Cardiac fibroblast (primary cell): ENCODE measurements at regions not wholly inside any gene's neighbourhood (a gene's known extent, or its start where the extent isn't known, plus 50 kb on each side); places are given as distances from the start of the nearest gene placed in this dataset.

Experiments used
- DNase-seq, 2 donors: peaks; one replicate each; pipeline versions ENCODE4 v3.0.0 to v3.0.0-alpha.2; 2010; ENCODE audit warnings: low read depth in 2 of 2
- H3K4me3 ChIP-seq, 2 donors: replicated peaks in 1 of 2; 1 replicate in 1 of 2; 2 replicates in 1 of 2; pipeline ENCODE4 v1.5.1; 2011; ENCODE audit warnings: low read depth in 2 of 2, low read length in 2 of 2, mild to moderate bottlenecking in 2 of 2, moderate library complexity in 1 of 2
- TF ChIP-seq, protein P1 (sequence below): IDR thresholded peaks from one replicate; pipeline ENCODE4 v1.5.1; 2011; ENCODE audit warnings: low read depth, mild to moderate bottlenecking, low read length, inconsistent platforms

DNA sequence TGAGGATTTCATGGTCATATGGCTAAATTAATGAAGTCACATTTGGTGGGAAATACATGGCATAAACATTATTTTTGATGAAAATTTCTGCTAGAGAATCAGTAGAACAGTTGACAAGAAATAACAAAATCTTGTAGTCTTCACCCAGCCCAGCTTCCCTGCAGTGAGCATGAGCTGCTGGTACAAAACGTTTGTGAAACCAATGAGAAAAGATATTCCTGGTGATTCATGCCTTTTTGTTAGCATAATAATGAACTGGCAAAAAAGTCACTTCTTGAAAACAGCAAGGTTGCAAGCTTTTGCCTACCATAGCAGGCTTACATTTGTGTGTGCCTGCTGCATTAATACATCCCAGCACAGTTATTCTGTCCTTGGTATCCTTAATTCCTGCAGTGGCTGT, 475.9 kb upstream of the HTR2A start:
- no peak for DNase-seq
- no peak overlapping the region for H3K4me3 ChIP-seq
- TF ChIP-seq, protein P1, sequence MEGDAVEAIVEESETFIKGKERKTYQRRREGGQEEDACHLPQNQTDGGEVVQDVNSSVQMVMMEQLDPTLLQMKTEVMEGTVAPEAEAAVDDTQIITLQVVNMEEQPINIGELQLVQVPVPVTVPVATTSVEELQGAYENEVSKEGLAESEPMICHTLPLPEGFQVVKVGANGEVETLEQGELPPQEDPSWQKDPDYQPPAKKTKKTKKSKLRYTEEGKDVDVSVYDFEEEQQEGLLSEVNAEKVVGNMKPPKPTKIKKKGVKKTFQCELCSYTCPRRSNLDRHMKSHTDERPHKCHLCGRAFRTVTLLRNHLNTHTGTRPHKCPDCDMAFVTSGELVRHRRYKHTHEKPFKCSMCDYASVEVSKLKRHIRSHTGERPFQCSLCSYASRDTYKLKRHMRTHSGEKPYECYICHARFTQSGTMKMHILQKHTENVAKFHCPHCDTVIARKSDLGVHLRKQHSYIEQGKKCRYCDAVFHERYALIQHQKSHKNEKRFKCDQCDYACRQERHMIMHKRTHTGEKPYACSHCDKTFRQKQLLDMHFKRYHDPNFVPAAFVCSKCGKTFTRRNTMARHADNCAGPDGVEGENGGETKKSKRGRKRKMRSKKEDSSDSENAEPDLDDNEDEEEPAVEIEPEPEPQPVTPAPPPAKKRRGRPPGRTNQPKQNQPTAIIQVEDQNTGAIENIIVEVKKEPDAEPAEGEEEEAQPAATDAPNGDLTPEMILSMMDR = no peak

DNA sequence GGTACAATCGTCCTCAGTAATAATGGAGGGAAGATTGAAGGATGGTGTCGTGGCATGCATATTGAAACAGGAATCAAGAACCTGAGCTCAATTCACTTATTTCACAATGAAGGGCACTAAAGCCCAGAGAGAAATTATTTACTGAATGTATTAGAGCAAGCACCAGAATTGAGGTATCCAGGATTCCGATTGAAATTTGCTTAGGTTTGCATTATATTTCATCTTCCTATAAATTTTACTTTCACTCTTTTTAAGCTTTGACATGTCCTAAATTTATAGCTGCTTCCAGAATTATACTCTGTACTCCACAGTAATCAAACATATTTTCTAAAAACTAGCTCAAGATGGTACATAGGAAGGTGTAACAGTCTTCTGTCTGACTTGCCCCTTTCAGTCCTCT, 454.9 kb upstream of the HTR2A start:
- TF ChIP-seq, protein P1 = no peak
- no peak overlapping the region for H3K4me3 ChIP-seq

DNA sequence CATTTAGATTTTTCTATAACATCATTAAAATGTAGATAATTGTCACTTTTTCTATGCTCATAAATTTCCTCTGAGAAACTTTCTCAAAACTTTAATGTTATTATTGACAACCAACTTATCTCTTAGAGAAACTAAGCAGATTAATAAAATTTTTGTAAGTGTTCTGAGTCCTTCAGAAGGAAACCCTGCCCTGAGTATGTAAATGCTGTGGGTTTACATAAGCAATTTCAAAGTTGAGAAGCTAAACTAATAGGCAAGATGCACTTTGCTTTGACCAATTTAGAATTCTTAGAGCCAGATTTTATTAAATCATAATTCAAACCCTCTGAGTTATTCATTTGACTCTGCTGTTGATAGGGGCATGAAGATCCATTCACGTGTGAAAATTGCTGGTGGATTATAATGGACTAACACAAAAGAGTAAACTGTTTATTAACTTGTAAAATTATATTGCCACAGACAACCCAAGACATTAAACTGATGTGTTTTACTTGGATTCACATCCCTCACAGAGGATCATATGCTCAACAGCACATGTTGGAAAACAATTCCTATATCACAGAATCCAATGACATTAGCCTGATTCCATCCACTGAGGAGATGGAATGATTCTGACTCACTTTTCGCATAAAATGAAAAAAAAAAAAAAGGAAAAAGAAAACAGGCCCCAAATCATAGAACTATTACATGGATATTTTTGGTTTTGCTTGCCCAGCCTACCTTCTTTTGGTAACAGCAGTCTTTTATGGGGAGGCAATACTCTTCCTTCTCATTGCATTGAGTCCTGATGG, 453.7 kb upstream of the HTR2A start:
- no peak overlapping the region for H3K4me3 ChIP-seq
- DNase-seq = no peak
- TF ChIP-seq, protein P1 = no peak

More for the DNA sequence above, 454.9 kb upstream of the HTR2A start:
- no peak for DNase-seq

DNA sequence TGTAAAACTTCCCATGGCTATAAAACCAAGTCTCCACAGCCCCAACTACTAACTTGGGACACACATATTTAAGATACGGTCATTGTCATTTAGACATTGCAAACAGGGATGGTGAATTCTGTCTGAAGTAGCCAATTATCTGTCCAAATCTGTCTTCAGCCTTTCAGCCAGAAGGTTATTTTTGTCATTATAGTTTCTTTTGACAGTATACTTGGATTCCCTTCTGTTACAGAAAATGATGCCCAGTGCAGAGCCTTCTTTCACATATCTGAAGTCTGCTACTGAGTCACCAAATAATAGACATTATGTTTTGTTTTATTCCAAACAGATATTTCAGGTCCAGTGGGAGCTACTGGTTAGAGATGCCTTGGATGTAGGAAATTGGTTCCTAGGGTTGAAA, 452.4 kb upstream of the HTR2A start:
- TF ChIP-seq, protein P1 = no peak
- no peak for DNase-seq
- no peak overlapping the region for H3K4me3 ChIP-seq

DNA sequence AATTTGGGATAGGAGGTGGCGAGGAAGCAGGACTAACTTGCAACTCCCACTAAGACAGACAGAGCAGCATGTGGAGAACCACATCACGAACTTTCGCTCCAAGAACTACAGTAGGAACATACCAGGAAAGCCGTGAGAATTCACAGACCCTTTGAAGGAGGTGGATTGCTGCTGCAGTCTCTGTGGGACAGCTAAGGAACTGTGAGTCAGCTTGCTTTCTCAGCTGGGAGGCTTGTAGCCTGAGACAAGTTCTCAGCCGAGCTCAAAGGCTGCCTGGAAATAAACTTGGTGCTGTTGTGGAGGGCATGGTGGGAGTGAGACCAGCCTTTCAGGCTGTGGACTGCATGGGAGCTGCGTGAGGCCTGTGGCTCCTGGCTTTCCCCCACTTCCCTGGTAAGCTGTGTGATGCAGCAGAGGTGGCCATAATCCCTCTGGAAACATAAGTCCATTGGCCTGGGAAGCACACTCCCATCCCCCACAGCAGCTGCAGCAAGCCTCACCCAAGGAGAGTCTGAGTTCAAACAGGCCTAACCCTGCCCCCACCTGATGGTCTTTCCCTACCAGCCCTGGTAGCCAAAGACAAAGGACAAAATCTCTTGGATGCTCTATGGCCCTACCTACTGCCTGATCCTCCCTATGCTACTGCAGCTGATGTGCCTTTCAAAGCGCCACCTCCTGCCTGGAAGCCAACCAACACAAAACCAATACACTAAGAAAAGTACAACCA, 441.1 kb upstream of the HTR2A start:
- TF ChIP-seq, protein P1 = no peak
- DNase-seq = peak; percentile 71 to 73
- H3K4me3 ChIP-seq = no peak overlapping the region

DNA sequence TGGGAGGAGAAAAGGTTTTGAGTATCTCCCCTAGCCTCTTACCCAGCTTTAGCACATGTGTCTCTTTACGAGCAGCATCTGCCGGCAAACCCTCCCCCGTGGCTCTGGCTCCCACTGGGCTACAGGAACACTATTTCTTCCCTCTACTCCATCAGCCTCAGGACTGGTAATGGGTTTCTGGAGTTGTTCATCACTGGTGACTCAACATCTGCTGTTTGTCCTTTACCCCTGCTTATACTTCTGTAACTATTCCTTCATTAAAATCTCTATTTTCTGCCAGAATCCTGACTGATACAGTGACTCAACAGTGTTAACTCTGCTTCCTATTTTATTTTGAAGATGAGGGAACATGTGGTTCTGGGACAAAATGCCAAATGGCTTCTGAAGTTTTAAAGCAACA, 437.3 kb upstream of the HTR2A start:
- DNase-seq = peak; percentile 72 to 76
- no peak overlapping the region for H3K4me3 ChIP-seq

More for the DNA sequence above, 437.3 kb upstream of the HTR2A start:
- TF ChIP-seq, protein P1 = no peak
